HG03045 (cell line): ENCODE measurements at regions not wholly inside any gene's neighbourhood (a gene's known extent, or its start where the extent isn't known, plus 50 kb on each side); places are given as distances from the start of the nearest gene placed in this dataset.
"Not testable (repeated sequence)": the region's sequence is repeated elsewhere in the genome, so short reads cannot be mapped to it uniquely, and the experiment has no call there.

ENCODE experiments used
- ATAC-seq: cut with Tn5 transposase; IDR thresholded peaks from one replicate; pipeline ENCODE4 v1.9.1; 2021; ENCODE audit warnings: mild to moderate bottlenecking, moderate library complexity; ENCODE audit not compliant: unreplicated experiment

DNA sequence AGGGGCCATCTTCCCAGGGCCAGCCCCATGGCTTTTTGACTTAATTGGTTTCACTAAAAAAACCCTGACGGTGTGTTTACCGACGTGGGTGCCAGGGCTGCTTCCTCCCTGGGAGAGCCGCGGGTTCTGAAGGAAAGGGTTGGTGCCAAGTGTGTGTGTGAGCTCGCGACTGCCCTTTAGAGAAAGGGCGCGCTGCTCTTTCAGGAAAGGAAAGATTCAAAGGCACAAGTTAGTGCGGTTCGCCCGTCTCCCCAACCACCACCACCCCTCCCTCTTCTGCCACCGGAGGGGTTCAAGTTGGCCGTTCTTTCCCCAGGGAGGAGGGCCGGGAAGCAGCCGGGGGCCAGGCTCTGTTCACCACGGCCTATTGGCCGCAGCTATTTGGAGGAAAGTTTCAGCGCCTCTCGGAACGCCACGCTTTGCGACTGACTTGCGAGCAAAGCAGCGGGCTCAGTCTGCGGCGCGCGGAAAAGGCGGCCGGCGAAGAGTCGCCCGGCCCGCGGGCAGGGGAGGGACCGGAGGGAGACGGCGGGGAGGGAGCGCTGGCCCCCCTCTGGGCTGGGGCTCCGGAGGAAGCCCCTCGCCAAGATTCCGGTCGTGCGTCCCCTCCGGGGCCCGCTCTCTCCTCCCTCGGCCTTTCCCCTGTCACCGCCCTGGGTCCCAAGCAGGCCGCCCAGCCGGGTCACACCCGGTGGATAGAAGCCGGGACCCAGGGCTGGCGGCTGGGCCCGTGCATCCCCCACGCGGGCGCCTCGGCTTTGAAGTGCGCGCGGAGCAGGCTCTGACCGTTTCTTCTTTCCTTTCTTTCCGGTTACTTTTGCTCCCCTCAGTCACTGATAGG, 165.9 kb upstream of the PPP1R3A start:
- ATAC-seq, result no peak

DNA sequence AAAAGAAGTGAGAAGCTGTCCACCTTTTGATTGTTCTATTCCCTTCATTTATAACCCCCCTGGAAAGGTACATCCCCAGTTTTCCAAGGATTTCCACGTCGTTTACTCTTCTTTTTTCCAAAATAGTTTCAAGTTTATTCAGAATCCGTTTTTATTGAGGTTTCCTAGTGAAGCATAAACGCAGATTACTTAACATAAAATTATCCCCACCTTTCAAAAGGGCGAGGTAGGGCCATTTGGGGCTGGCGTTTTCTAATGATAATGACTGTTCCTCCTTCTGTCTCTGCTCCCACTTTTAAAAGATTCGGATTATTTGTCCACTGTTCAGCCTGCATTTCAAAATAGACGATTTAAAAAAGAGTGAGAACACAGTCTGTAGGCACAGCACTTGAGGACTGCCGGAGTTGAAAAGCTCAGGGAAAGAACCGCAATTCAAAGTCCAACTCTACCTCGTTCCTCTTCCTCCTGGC, 165.2 kb upstream of the PPP1R3A start:
- ATAC-seq, result no peak

DNA sequence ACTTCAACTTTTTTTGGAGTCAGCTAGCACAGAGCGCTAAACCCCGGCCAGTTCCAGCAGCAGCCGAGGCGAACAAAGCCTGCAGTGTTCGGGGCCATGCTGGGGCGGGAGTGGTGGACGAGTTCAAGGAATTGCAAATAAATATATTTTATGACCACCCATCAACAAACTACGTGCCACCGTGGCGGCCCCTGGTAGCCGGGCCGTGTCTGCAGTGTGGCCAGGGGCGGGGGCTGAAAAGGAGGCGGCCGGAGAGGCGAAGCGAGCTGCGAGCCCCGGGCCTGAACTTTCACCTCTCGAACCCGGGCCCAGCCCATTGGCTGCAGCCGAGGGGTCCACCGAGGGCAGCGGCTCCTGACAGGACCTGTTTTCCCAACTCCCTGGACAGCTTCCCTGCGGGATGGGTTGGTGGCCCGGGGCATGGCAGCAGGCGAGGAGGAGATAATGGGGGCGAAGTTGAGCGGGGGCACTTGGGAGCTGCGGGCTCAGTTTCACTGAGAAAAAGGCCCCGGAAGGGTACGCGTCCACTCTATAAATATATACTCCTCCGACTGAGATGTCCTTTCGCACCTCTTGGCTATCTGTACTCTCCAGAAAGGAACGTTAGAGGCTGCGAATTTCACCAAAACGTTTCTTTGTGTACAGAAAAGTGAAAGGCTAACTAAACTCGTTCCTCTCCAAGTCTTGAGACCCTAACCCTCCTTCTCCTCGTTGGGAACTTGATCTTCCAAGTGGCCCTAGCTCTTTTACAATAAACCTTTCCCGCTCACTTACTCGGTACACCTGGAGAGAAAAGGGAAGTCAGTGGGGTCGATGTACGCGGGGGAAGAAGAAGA, 164.6 kb upstream of the PPP1R3A start:
- no peak for ATAC-seq

DNA sequence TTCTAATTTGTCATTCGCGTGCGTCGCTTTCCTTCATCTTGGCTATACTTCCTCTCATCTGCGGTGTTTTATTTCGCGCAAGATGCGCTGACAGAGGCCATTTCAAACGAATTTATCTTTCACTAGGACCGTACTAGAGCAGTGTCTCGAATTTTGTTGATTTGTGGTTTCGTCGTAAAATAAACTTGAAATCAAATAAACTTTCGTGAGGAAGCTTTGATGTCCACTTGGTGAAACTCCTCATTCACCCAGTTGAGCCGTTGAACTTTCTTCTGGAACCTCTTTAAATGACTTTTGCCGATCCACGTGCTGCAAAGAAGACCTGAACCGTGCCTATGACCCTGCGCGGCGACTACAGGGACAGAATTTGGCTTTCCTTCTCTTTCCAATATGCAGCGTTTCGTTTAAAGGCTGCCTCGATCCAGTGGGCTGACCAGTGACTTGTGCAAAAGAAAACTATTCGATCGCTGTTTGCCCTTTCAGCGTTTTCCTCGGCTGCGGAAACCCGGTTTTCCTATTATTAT, 163.9 kb upstream of the PPP1R3A start:
- ATAC-seq, result no peak

DNA sequence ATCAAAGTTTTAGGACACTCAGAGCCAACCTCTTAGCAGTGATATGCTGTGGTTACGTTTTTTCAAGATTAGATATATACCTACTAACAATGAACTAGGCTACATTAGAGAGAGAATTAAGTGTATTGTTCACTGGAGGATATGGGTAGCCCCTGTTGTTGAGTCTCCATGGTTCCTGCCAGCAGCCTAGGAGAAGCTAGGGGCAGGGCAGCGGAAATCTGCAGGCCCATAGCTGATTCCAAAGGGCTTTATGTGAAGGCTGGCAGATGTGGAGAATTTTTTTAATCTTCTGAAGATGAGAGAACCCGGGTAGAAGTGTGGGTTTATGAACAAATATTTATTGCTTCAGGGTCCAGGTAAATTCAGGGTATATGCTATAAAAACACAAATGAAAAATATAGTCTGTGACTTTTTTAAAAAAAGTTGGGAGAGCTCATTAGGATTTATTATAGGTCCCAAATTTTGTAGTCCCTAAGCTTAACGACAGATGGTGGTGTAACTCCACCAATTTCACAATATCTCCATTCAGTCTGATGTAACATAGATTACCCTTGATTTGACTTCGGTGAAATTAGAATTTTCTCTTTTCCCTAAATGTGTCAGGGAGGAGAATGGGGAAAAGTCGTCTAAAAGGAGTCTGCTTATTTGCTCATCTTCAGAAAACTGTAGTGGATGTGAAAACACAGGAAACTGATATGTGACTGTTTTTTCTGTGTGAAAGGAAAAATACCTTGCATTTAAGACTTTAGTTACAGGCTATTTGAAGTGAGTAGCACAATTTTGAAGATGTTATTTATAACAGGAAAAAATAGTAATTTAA, 163.0 kb upstream of the PPP1R3A start:
- no peak for ATAC-seq

DNA sequence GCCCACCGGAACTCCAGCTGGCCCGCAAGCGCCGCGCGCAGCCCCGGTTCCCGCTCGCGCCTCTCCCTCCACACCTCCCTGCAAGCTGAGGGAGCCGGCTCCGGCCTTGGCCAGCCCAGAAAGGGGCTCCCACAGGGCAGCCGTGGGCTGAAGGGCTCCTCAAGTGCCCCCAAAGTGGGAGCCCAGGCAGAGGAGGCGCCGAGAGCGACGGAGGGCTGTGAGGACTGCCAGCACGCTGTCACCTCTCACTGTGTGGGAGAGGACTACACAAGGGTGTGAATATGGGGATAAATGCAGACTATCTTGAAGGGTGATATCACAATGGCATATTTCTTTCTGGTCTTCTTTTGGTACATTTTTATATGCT, 158.3 kb upstream of the PPP1R3A start:
- ATAC-seq, result not testable (repeated sequence)

DNA sequence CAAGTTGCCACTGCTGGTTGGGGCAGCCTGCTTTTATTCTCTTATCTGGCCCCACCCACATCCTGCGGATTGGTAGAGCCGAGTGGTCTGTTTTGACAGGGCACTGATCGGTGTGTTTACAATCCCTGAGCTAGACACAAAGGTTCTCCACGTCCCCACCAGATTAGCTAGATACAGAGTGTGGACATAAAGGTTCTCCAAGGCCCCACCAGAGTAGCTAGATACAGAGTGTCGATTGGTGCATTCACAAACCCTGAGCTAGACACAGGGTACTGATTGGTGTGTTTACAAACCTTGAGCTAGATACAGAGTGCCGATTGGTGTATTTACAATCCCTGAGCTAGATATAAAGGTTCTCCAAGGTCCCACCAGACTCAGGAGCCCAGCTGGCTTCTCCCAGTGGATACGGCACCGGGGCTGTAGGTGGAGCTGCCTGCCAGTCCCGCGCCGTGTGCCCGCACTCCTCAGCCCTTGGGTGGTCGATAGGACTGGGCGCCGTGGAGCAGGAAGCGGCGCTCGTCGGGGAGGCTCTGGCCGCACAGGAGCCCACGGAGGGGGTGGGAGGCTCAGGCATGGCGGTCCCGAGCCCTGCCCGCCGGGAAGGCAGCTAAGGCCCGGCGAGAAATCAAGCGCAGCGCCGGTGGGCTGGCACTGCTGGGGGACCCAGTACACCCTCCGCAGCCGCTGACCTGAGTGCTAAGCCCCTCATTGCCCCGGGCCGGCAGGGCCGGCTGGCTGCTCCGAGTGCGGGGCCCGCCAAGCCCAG, 157.8 kb upstream of the PPP1R3A start:
- ATAC-seq, result not testable (repeated sequence)

DNA sequence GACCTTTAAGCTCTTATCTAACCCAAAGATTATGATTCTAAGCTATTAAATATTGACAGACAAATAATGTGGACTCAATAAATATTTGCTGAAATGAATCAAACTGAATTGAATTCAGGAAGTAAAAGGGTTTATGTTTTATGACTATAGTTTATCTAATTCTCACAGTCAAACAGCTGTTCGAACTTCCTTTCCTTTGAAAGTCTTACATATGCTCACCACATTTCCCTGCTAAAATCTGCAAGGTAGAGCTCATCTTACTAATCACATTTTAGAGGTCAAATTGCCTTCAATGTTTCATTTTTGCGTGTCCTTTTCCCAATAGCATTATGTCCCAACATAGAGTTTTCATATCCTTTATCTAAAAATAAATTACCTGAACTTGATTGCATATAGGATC, 154.9 kb upstream of the PPP1R3A start:
- no peak for ATAC-seq

DNA sequence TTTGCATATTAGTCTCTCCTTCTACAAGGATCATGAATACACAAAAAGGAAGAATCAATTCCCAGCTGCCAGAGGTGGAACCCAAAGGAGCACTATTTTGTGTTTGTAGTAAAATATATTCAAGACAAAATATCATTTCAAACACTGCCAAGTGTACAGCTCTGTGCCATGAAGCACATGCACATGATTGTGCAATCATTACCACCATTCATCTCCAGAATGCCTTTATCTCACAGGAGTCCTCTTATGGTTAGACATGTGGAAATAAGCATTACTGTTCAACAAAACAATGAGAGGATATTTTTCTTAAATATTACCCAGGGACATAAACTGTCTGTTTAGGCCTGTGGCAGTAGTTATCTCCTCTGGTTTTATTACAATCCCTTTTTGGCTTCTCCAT, 151.4 kb upstream of the PPP1R3A start:
- no peak for ATAC-seq

DNA sequence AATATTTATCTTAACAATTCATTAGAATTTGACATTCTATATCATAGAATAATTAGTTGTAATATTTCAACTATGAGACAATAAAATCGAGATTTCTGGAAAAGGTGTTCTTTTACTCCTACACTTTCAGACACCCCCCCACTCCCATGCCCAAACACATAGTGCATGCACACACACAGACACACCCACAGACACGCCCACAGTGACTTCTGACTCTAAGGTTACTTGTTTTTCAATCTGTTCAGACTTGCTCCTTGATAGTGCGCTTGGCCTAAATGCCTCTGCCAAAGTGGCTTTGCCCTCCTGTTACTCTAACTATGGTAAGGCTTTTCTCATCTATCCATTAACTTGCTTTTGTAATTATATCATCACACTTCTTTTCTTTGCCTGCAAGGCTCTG, 144.0 kb upstream of the PPP1R3A start:
- ATAC-seq, result no peak

DNA sequence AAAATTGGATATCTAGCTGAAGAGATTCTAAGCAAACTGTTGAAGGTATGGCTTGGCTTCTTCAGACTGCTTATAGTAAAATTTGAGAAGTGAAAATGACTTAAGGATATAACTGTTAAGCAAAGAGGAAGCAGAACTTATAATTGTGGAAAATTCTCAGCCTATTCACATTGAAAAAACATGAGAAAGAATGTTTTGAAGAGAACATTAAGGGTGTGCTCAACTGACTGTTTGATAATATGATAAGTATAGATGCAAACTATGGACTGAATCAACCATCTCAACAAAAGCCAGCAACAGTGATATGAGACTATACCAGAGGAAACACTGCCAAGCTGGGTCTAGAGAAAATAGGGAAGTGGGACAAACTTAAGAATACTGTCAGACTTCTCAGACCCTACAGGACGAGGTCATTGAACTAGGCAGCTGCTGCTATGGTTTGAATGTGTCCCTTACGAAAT, 133.1 kb upstream of the PPP1R3A start:
- peak; percentile 76 for ATAC-seq

DNA sequence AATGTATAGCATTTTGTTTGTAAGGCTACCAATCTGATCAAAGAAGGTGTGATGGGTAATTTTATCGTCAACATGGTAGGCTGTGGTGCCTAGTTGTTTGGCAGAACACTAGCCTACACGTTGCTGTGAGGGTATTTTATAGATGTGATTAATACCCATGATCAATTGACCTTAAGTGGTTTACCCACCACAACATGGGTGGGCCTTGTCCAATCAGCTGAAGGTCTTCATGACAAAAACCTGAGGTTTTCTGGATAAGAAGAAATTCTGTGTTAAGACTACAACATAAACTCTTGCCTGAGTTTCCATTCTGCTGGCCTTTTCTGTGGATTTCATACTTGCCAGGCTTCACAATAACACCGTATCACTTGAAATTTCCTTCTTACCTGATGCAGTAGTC, 131.8 kb upstream of the PPP1R3A start:
- no peak for ATAC-seq

DNA sequence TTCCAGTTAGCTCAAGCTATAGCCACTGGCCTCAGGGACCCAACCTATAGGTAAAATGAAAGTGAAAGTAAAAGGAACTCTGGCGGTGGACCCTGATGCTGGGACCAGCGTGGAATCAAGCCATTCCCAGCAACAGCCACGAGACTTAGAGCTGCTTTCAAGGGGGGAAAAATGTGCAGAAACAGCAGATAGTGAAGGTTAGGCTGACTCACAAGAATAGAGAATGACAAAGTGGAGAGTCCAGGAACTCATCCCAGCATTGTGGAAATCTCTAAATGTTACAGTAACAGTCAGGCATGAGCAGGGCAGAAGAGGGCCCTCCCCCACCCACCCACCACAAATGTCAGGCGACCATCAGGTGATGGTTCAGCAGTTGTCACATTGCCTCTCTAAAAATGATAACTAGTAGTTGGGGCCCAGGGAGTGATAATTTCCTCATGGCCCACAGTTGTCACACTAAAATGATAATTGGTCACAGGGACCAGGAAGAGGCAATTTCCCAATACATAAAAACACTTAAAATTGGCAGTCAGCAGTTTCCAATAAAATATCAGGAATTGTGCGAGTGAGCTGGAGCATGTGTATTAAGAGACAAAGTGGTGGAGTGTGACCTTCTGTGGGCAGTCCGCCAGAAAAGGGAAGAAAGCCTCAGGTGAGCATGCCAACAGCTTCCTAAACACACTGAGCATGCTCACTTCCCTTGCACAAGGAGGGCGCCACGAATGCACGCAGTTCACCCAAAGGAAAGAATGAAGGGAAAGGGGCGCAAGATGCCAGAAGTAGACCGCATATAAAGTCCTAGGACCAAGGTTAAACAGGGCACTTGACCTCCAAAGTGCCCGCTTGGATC, 129.8 kb upstream of the PPP1R3A start:
- no peak for ATAC-seq

DNA sequence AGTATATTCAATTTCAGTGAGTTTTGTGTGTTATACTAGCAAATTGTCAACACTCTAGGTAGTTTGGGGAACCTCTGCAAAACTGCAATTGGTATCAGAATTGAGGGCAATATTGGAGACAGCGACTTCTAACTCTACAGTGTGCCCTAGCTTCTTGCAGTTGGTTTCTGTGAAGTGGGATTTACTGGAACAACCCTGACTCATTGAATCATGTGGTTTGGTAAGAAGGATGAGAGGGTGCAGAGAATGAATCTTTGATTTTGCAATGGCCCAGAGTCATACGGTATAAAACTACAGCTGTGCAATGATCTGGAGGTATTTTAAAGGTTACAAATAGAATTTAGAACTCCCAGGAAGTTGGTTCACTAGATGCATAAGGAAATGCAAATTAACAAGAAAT, 129.1 kb upstream of the PPP1R3A start:
- no peak for ATAC-seq

DNA sequence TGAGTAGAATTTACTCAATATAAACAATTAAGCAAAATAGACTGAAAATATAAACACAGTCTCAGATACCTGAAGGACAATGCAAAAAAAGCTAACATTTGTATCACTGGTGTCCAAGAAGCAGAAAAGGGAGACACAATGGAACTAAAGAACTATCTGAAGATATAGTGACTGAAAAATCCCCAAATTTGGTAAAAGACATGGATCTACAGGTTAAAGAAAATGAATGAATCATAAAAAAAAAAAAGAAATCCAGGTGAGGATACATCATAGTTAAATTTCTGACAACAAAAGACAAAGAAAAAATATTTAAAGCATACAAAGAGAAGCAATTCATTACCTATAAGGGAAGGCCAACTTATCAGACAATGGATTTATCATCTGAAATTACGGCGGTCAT, 114.7 kb upstream of the PPP1R3A start:
- ATAC-seq, result no peak

DNA sequence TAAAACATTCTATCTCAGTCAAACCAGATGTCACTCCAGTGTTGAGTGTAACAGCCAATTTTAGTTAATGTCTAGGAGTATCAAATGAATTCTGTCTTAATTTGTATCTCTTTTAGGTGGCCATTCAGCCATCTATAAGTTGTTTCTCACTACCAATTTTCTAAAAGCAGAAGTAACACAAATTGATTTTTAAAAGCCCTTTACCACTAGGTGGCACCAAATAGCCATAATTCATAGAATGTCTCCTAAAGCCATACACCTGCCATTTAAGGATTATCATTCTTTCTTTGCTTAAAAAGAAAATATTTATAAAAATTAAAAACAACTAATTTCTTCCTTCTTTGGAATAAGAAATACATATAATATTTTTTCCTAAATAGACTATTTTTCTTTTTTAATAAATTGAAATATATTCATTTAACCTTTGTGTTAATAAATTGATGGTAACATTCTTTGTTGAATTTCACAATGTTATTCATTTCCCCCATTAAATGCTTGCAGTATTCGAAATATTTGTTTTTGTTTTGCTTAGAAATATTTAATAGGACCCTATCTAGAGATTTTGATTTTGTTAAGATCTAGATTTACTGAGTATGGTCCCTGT, 107.8 kb upstream of the PPP1R3A start:
- ATAC-seq, result peak; percentile 76

DNA sequence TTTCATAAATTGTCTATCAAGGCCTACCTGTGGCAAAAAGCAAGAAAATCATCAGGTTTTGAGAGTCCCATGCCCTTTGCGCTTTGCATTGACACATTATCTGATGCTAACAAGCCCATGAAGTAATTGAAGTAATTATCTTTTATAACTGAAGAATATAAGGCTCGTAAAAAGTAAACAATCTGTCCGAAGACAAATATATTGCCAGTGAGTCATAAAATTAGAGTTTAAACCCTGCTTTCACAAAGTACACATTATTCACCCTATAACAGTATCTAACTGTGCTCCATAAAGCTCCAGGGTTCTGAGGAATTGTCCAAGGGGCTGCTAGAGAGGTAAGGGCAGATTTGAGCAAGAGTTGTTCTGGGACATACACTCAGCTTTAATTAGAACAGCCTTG, 102.3 kb upstream of the PPP1R3A start:
- ATAC-seq, result no peak

DNA sequence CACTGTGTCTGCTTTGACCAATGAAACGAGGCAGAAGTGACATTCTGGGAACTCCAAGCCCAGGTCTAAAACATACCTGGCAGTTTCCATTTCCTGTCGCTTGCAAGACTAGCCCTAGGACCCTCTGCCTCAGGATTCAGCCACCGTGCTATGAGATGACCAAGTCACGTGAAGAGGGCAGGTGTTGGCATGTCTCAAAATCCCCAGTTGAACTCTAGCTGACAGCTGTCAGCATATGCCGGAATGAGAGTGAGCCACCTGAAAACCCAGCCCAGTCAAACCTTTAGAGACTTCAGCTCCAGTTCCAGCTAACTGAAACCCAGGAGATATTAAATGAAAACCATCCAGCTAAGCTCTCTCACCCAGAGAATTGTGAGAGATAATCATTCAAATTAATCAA, 89.9 kb upstream of the PPP1R3A start:
- ATAC-seq, result no peak

DNA sequence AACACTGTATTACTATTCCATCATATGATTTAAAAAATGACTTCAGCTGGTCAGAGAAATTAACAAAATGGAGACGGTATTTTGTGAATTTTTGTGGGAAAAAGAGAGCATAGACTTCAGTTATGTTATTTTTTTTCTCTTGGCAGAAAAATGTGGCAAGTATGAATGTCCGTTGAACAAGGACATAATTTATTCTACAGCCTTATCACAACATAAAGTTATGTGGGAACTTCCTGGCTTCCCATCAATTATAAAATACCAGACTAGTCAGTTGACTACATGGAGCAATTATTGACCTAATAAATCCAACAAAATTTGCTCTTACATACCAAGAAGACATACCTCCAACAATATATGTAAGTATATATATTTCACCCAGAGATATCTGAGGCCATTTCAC, 88.6 kb upstream of the PPP1R3A start:
- ATAC-seq, result no peak
